D721Med (cell line): ENCODE measurements at regions not wholly inside any gene's neighbourhood (a gene's known extent, or its start where the extent isn't known, plus 50 kb on each side); places are given as distances from the start of the nearest gene placed in this dataset.

Experiments
- DNase-seq: peaks from one replicate; pipeline ENCODE4 v3.0.0; 2011; ENCODE audit warnings: low spot score; ENCODE audit not compliant: insufficient read length
- FAIRE-seq: peaks from 2 replicates; lab custom pipeline; 2011; peaks lifted over from hg19 to GRCh38; lab: Jason Lieb, UNC
- TF ChIP-seq, protein P1 (sequence below): IDR thresholded peaks from 2 replicates; pipeline ENCODE4 v1.5.1; 2012; ENCODE audit warnings: mild to moderate bottlenecking, control low read depth; ENCODE audit not compliant: insufficient read depth; ENCODE audit errors: missing control alignments

- TF ChIP-seq, protein P1, sequence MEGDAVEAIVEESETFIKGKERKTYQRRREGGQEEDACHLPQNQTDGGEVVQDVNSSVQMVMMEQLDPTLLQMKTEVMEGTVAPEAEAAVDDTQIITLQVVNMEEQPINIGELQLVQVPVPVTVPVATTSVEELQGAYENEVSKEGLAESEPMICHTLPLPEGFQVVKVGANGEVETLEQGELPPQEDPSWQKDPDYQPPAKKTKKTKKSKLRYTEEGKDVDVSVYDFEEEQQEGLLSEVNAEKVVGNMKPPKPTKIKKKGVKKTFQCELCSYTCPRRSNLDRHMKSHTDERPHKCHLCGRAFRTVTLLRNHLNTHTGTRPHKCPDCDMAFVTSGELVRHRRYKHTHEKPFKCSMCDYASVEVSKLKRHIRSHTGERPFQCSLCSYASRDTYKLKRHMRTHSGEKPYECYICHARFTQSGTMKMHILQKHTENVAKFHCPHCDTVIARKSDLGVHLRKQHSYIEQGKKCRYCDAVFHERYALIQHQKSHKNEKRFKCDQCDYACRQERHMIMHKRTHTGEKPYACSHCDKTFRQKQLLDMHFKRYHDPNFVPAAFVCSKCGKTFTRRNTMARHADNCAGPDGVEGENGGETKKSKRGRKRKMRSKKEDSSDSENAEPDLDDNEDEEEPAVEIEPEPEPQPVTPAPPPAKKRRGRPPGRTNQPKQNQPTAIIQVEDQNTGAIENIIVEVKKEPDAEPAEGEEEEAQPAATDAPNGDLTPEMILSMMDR: no peak
- FAIRE-seq (no peak), DNase-seq (no peak)
Measured at GRCh38 chr13:109671919-109672318, 114.5 kb downstream of the IRS2 start.

- TF ChIP-seq, protein P1: no peak
- FAIRE-seq (no peak), DNase-seq (no peak)
Measured at GRCh38 chr13:109670776-109671175, 115.6 kb downstream of the IRS2 start.

GRCh38 chr13:109669956-109670355 lies 116.4 kb downstream of the IRS2 start:
- FAIRE-seq: no peak
- TF ChIP-seq, protein P1: no peak
- no peak for DNase-seq

- DNase-seq: no peak
- TF ChIP-seq, protein P1: no peak
- no peak for FAIRE-seq
Measured at GRCh38 chr13:109669234-109669612, 117.2 kb downstream of the IRS2 start.

GRCh38 chr13:109668433-109669233 lies 117.8 kb downstream of the IRS2 start:
- FAIRE-seq: no peak
- TF ChIP-seq, protein P1: no peak
- no peak for DNase-seq

DNA sequence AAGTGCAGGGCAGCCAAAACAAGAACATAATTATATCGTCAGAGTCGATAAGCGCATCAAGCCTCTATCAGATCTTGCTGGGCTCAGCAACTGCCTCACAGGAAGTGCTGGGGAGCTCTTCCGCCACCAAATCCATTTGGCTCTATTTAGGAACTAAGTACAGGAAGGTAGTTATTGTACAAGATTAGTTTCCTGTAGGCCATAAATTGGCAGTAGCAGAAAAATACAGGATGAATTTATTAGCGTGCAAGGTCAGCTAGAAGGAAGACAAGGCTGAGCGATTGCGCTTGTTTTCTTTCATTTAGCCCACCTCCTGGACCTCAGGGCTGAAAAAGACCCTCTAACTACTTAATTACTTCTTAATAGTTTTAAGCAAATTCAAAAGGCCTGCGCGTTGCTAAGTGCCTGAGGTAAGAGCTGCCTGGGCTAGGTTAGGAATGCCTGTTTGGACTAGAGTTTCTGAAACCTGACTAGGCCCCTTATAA lies 118.5 kb downstream of the IRS2 start:
- no peak for FAIRE-seq
- no peak for DNase-seq
- TF ChIP-seq, protein P1: no peak

GRCh38 chr13:109667056-109667455 lies 119.3 kb downstream of the IRS2 start:
- DNase-seq: no peak
- no peak for FAIRE-seq

More at GRCh38 chr13:109667056-109667455, 119.3 kb downstream of the IRS2 start:
- TF ChIP-seq, protein P1: no peak
